ENCODE measurements at regions not wholly inside any gene's neighbourhood (a gene's known extent, or its start where the extent isn't known, plus 50 kb on each side); places are given as distances from the start of the nearest gene placed in this dataset.
"Not testable (repeated sequence)": the region's sequence is repeated elsewhere in the genome, so short reads cannot be mapped to it uniquely, and the experiment has no call there.

- no peak for DNase-seq
Observed at GRCh38 chr2:216956820-216957493, 97.1 kb upstream of the TNP1 start.

- no peak for DNase-seq
Observed at GRCh38 chr2:216951171-216951570, 91.3 kb upstream of the TNP1 start.

- DNase-seq: no peak
Observed at GRCh38 chr2:216950547-216950946, 90.7 kb upstream of the TNP1 start.

- DNase-seq: no peak
Observed at GRCh38 chr2:216949700-216950413, 90.0 kb upstream of the TNP1 start.

- no peak for DNase-seq
Observed at GRCh38 chr2:216947055-216947454, 87.2 kb upstream of the TNP1 start.

- no peak for DNase-seq
Observed at GRCh38 chr2:216944733-216945132, 84.9 kb upstream of the TNP1 start.

- DNase-seq: no peak
Observed at GRCh38 chr2:216943109-216943508, 83.2 kb upstream of the TNP1 start.

- DNase-seq: no peak
Observed at GRCh38 chr2:216942465-216942864, 82.6 kb upstream of the TNP1 start.

GRCh38 chr2:216942016-216942415 lies 82.2 kb upstream of the TNP1 start:
- no peak for DNase-seq

- no peak for DNase-seq
Observed at GRCh38 chr2:216936954-216937357, 77.1 kb upstream of the TNP1 start.

GRCh38 chr2:216934623-216935022 lies 74.8 kb upstream of the TNP1 start:
- no peak for DNase-seq

GRCh38 chr2:216934151-216934550 lies 74.3 kb upstream of the TNP1 start:
- DNase-seq: no peak

GRCh38 chr2:216932863-216933548 lies 73.1 kb upstream of the TNP1 start:
- no peak for DNase-seq

GRCh38 chr2:216932113-216932862 lies 72.4 kb upstream of the TNP1 start:
- DNase-seq: no peak

- DNase-seq: no peak
Observed at GRCh38 chr2:216930716-216931115, 70.9 kb upstream of the TNP1 start.

GRCh38 chr2:216929338-216929737 lies 69.5 kb upstream of the TNP1 start:
- not testable (repeated sequence) for DNase-seq

GRCh38 chr2:216927163-216927562 lies 67.3 kb upstream of the TNP1 start:
- DNase-seq: no peak

GRCh38 chr2:216925636-216926366 lies 65.9 kb upstream of the TNP1 start:
- DNase-seq: no peak

- no peak for DNase-seq
Observed at GRCh38 chr2:216925006-216925405, 65.1 kb upstream of the TNP1 start.

GRCh38 chr2:216923706-216924105 lies 63.8 kb upstream of the TNP1 start:
- no peak for DNase-seq

GRCh38 chr2:216922175-216922780 lies 62.4 kb upstream of the TNP1 start:
- no peak for DNase-seq

GRCh38 chr2:216920937-216921456 lies 61.1 kb upstream of the TNP1 start:
- no peak for DNase-seq

All from NCI-H1436 treated with DMSO at 0.1 percent for 48 hours (cell line).